K562 (cell line): ENCODE measurements at regions not wholly inside any gene's neighbourhood (a gene's known extent, or its start where the extent isn't known, plus 50 kb on each side); places are given as distances from the start of the nearest gene placed in this dataset.

Experiments
- ATAC-seq: fragments of 200-7000 bp; cut with Tn5 transposase; 3 replicates; pipeline ENCODE4 v1.9.1; 2020; ENCODE audit warnings: moderate library complexity
- BruUV-seq: library from RNA; stranded (reverse); fragments of 400-500 nt; replicated peaks from 2 replicates; lab custom pipeline; 2021; lab: Mats Ljungman, UMichigan
- CTCF ChIA-PET: fragments of 300-600 bp; formaldehyde crosslinking; extraction: SDS; loops from one replicate; lab custom pipeline; 2021; ENCODE audit warnings: low intra/inter-chr PET ratio; lab: Yijun Ruan, JAX
- POLR2A ChIA-PET: fragments of 300-600, 350-650 bp; sonication (Branson Sonifier 250); formaldehyde crosslinking; extraction: SDS; loops from one replicate; lab custom pipeline; 2021; ENCODE audit warnings: antibody characterized with exemption, inconsistent platforms; lab: Yijun Ruan, JAX
- DNase-seq, 4 experiments: peaks; one replicate each; pipeline versions ENCODE4 v3.0.0 to v3.0.0-alpha.2; 2011 to 2018; ENCODE audit warnings: low spot score in 3 of 4, mixed read lengths in 3 of 4; ENCODE audit errors: extremely low read depth in 1 of 4
- FAIRE-seq: peaks from 2 replicates; lab custom pipeline; 2011; peaks lifted over from hg19 to GRCh38; lab: Jason Lieb, UNC
- H2AFZ ChIP-seq: 2 replicates; pipeline ENCODE4 v1.6.0; 2011; ENCODE audit warnings: low read depth, low read length, control low read depth, inconsistent platforms
- H3K27ac ChIP-seq: fragments of 200-600 bp; 3 replicates; pipeline ENCODE4 v1.8.0; 2011; ENCODE audit warnings: low read depth, mild to moderate bottlenecking, control low read depth, inconsistent platforms, low read length, moderate library complexity, mixed read lengths; ENCODE audit errors: extremely low read depth
- H3K27me3 ChIP-seq, 2 experiments: fragments of 300-600 bp in 1 of 2; 2 replicates in 1 of 2; 3 replicates in 1 of 2; pipeline versions ENCODE4 v1.6.0 to v1.8.0; 2011; ENCODE audit warnings: inconsistent platforms in 2 of 2, low read length in 2 of 2, mild to moderate bottlenecking in 1 of 2, mixed read lengths in 1 of 2, moderate library complexity in 1 of 2; ENCODE audit not compliant: control insufficient read depth in 2 of 2, insufficient read depth in 2 of 2
- H3K36me3 ChIP-seq: fragments of 300-600 bp; 3 replicates; pipeline ENCODE4 v1.8.0; 2011; ENCODE audit warnings: mild to moderate bottlenecking, low read length, inconsistent platforms; ENCODE audit not compliant: control insufficient read depth, insufficient read depth
- H3K4me1 ChIP-seq, 2 experiments: fragments of 200-600 bp in 1 of 2; replicated peaks in 1 of 2; 2 replicates in 1 of 2; 3 replicates in 1 of 2; pipeline versions ENCODE4 v1.5.1 to v1.8.0; 2011; ENCODE audit warnings: inconsistent platforms in 2 of 2, low read length in 2 of 2, mild to moderate bottlenecking in 1 of 2, mixed read lengths in 1 of 2, moderate library complexity in 1 of 2; ENCODE audit not compliant: control insufficient read depth in 2 of 2, insufficient read depth in 2 of 2
- H3K4me2 ChIP-seq: 2 replicates; pipeline ENCODE4 v1.6.1; 2011; ENCODE audit warnings: low read length, control low read depth, inconsistent platforms, mixed read lengths; ENCODE audit not compliant: insufficient read depth
- H3K4me3 ChIP-seq: fragments of 200-600 bp; sonication (generic), shearing (Covaris generic); 2 replicates; pipeline ENCODE4 v1.5.1; 2016; ENCODE audit warnings: control low read depth, inconsistent platforms
- H3K79me2 ChIP-seq: fragments of 200-600 bp; 3 replicates; pipeline ENCODE4 v1.8.0; 2011; ENCODE audit warnings: low read length, inconsistent platforms; ENCODE audit not compliant: control insufficient read depth, insufficient read depth
- H3K9ac ChIP-seq, 2 experiments: 2 replicates each; pipeline versions ENCODE4 v1.6.0 to v1.6.1; 2011; ENCODE audit warnings: low read depth in 2 of 2, low read length in 2 of 2, control low read depth in 1 of 2, inconsistent platforms in 1 of 2, mild to moderate bottlenecking in 1 of 2, mixed read lengths in 1 of 2; ENCODE audit not compliant: insufficient read depth in 1 of 2
- H3K9me1 ChIP-seq: one replicate; pipeline ENCODE4 v1.6.0; 2011; ENCODE audit warnings: inconsistent platforms, mild to moderate bottlenecking, low read length, moderate library complexity; ENCODE audit not compliant: control insufficient read depth, insufficient read depth
- H3K9me3 ChIP-seq: replicated peaks from 2 replicates; pipeline ENCODE4 v1.5.1; 2011; ENCODE audit warnings: low read depth, low read length, inconsistent platforms; ENCODE audit not compliant: control insufficient read depth, insufficient read depth
- H4K20me1 ChIP-seq: replicated peaks from 2 replicates; pipeline ENCODE4 v1.6.1; 2011; ENCODE audit warnings: low read length, inconsistent platforms, mixed read lengths; ENCODE audit not compliant: control insufficient read depth, insufficient read depth
- HEY1 ChIP-seq: fragments of 250-450 bp; sonication (Bioruptor Pico); IDR thresholded peaks from 2 replicates; pipeline ENCODE4 v1.5.0; 2020; ENCODE audit warnings: mild to moderate bottlenecking, moderate library complexity, borderline replicate concordance
- NFIX ChIP-seq: fragments of 250-450 bp; sonication (Bioruptor Pico); IDR thresholded peaks from 2 replicates; pipeline ENCODE4 v1.4.0; 2020; ENCODE audit warnings: low read depth, mild to moderate bottlenecking, moderate library complexity
- STAT5A ChIP-seq: IDR thresholded peaks from 2 replicates; pipeline ENCODE4 v1.6.1; 2012; ENCODE audit warnings: low read length, inconsistent platforms, borderline replicate concordance
- TBP ChIP-seq: optimal IDR thresholded peaks from 2 replicates; pipeline ENCODE3; 2011; ENCODE audit warnings: low read depth, low read length, improper control_type of control experiment
- ZNF408 ChIP-seq: fragments of 250-450 bp; sonication (Bioruptor Pico); IDR thresholded peaks from 2 replicates; pipeline ENCODE4 v1.4.0; 2020; ENCODE audit warnings: low read depth, mild to moderate bottlenecking, moderate library complexity
- ZNF644 ChIP-seq: fragments of 200-800 bp; sonication (Bioruptor generic); IDR thresholded peaks from 2 replicates; pipeline ENCODE4 v1.6.1; 2016; ENCODE audit warnings: low read depth, missing genetic modification characterization, missing compliant biosample characterization
- ZNF785 ChIP-seq: fragments of 250-450 bp; sonication (Bioruptor Pico); IDR thresholded peaks from 2 replicates; pipeline ENCODE4 v1.4.0; 2020; ENCODE audit warnings: mild to moderate bottlenecking
- WGBS: fragments of 100-300 bp; shearing (Covaris generic); methylation state at CpG from one replicate; pipeline ENCODE4 v1.1.6; 2016; ENCODE audit warnings: low coverage, mixed read lengths; ENCODE audit not compliant: insufficient coverage; ENCODE audit errors: missing lambda C conversion rate; 5-methylcytosine and 5-hydroxymethylcytosine counted together
- in situ Hi-C: fragments of 300-500 bp; cut with MboI; formaldehyde crosslinking; loops from 4 replicates; pipeline ENCODE4 v1.15.0; 2018; ENCODE audit warnings: inconsistent platforms, mixed read lengths
- intact Hi-C: fragments of 100-400 bp; cut with micrococcal nuclease; formaldehyde crosslinking; loops from 2 replicates; pipeline ENCODE4 v1.14.2; 2022
- TF ChIP-seq, protein P1 (sequence below): sonication (generic); formaldehyde crosslinking; IDR thresholded peaks from 2 replicates; pipeline ENCODE4 v1.4.0; 2020; ENCODE audit warnings: mild to moderate bottlenecking, missing genetic modification reagents

- 0% methylated on average over 2 of the region's 2 CpGs for WGBS
Measured at GRCh38 chr11:45374130-45374529, 88.0 kb upstream of the SYT13 start.

More at GRCh38 chr11:45374130-45374529, 88.0 kb upstream of the SYT13 start:
- H3K4me1 ChIP-seq = peaks cover 0 to 2% of the 10 kb centered on the region in 2 experiments; a peak in 1 of 5 replicates
- no peak for ATAC-seq
- no peak for DNase-seq
- H3K27me3 ChIP-seq = peaks cover 10 to 38% of the 10 kb centered on the region in 2 experiments; a peak in 4 of 5 replicates
- no peak overlapping the region for H3K4me3 ChIP-seq
- ChIA-PET CTCF (no interaction called here), POLR2A (no interaction called here)
- no peak overlapping the region for H3K9ac ChIP-seq
- no peak overlapping the region for H2AFZ ChIP-seq
- FAIRE-seq = no peak
- H3K79me2 ChIP-seq = no peaks in the 10 kb centered on the region
- no peaks in the 10 kb centered on the region for H3K9me1 ChIP-seq
- no peaks in the 10 kb centered on the region for H3K36me3 ChIP-seq
- no peak overlapping the region for H3K27ac ChIP-seq
- no peak overlapping the region for H3K4me2 ChIP-seq
- no TSS peak for BruUV-seq
- H3K9me3 ChIP-seq = no peaks in the 10 kb centered on the region
- no peak for TF ChIP-seq ZNF408 (CRISPR knock-in tag)
- no peak for TF ChIP-seq ZNF785
- TF ChIP-seq, protein P1, sequence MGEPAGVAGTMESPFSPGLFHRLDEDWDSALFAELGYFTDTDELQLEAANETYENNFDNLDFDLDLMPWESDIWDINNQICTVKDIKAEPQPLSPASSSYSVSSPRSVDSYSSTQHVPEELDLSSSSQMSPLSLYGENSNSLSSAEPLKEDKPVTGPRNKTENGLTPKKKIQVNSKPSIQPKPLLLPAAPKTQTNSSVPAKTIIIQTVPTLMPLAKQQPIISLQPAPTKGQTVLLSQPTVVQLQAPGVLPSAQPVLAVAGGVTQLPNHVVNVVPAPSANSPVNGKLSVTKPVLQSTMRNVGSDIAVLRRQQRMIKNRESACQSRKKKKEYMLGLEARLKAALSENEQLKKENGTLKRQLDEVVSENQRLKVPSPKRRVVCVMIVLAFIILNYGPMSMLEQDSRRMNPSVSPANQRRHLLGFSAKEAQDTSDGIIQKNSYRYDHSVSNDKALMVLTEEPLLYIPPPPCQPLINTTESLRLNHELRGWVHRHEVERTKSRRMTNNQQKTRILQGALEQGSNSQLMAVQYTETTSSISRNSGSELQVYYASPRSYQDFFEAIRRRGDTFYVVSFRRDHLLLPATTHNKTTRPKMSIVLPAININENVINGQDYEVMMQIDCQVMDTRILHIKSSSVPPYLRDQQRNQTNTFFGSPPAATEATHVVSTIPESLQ (CRISPR knock-in tag) = no peak
- no peak for TF ChIP-seq HEY1
- no peak for TF ChIP-seq TBP
- no peak for TF ChIP-seq NFIX (CRISPR knock-in tag)
- TF ChIP-seq STAT5A = no peak
- no peak for TF ChIP-seq ZNF644 (tag)
- intact Hi-C loops (loop anchor here (5.0 kb wide), 1 partner anchor 383 kb away; no protein-coding TSS in a partner anchor), in situ Hi-C loops (loop anchor here (10.0 kb wide), 1 partner anchor 401 kb away; no protein-coding TSS in a partner anchor)
- H4K20me1 ChIP-seq = no peaks in the 10 kb centered on the region; the same call in none of the 2 replicates
